WTC11 (cell line): ENCODE measurements at regions not wholly inside any gene's neighbourhood (a gene's known extent, or its start where the extent isn't known, plus 50 kb on each side); places are given as distances from the start of the nearest gene placed in this dataset.

Source experiments
- ATF1 ChIP-seq: sonication (generic); formaldehyde crosslinking; IDR thresholded peaks from 2 replicates; pipeline ENCODE4 v1.8.1; 2023; ENCODE audit warnings: mild to moderate bottlenecking, moderate library complexity, missing genetic modification reagents
- CREM ChIP-seq: sonication (generic); formaldehyde crosslinking; IDR thresholded peaks from 2 replicates; pipeline ENCODE4 v1.8.1; 2022; ENCODE audit warnings: mild to moderate bottlenecking, missing genetic modification reagents, moderate library complexity
- ZNF138 ChIP-seq: sonication (generic); formaldehyde crosslinking; conservative IDR thresholded peaks from 2 replicates; pipeline ENCODE4 v1.8.1; 2022; ENCODE audit warnings: mild to moderate bottlenecking, moderate library complexity, missing genetic modification reagents
- TF ChIP-seq, protein P1 (sequence below): fragments of 200-600 bp; IDR thresholded peaks from 2 replicates; pipeline ENCODE4 v1.8.0; 2022; ENCODE audit warnings: antibody characterized with exemption
- TF ChIP-seq, protein P2 (sequence below): sonication (generic); formaldehyde crosslinking; conservative IDR thresholded peaks from 2 replicates; pipeline ENCODE4 v1.8.1; 2022; ENCODE audit warnings: mild to moderate bottlenecking, missing genetic modification reagents
- TF ChIP-seq, protein P3 (sequence below): sonication (generic); formaldehyde crosslinking; IDR thresholded peaks from 2 replicates; pipeline ENCODE4 v1.8.0; 2023; ENCODE audit warnings: missing genetic modification reagents
- TF ChIP-seq, protein P4 (sequence below): sonication (generic); formaldehyde crosslinking; IDR thresholded peaks from 2 replicates; pipeline ENCODE4 v1.8.1; 2023; ENCODE audit warnings: mild to moderate bottlenecking, moderate library complexity, missing genetic modification reagents

DNA sequence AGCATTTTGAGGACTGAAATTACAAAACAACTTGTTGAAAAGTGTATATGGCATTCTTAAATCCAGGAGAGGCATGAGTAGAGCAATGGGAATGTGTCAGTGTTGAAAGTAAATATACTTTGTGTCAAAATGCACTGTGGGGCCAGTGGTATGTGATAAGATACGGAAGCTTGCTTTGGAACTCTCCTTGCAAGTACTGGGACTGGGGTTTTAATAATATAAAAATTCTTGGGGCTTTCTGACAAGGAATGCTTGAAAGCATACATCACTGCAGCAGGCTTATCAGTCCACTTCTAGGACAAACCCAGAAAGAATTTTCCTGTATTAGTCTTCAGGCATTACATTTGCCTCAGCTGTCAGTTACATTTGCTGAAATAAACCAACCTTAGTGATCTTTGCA is 472.8 kb upstream of the FZD8 start:
- TF ChIP-seq, protein P1, sequence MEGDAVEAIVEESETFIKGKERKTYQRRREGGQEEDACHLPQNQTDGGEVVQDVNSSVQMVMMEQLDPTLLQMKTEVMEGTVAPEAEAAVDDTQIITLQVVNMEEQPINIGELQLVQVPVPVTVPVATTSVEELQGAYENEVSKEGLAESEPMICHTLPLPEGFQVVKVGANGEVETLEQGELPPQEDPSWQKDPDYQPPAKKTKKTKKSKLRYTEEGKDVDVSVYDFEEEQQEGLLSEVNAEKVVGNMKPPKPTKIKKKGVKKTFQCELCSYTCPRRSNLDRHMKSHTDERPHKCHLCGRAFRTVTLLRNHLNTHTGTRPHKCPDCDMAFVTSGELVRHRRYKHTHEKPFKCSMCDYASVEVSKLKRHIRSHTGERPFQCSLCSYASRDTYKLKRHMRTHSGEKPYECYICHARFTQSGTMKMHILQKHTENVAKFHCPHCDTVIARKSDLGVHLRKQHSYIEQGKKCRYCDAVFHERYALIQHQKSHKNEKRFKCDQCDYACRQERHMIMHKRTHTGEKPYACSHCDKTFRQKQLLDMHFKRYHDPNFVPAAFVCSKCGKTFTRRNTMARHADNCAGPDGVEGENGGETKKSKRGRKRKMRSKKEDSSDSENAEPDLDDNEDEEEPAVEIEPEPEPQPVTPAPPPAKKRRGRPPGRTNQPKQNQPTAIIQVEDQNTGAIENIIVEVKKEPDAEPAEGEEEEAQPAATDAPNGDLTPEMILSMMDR = no peak
- TF ChIP-seq, protein P2, sequence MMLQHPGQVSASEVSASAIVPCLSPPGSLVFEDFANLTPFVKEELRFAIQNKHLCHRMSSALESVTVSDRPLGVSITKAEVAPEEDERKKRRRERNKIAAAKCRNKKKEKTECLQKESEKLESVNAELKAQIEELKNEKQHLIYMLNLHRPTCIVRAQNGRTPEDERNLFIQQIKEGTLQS (CRISPR knock-in tag) = no peak
- no peak for TF ChIP-seq ATF1 (CRISPR knock-in tag)
- no peak for TF ChIP-seq CREM (CRISPR knock-in tag)
- TF ChIP-seq, protein P3, sequence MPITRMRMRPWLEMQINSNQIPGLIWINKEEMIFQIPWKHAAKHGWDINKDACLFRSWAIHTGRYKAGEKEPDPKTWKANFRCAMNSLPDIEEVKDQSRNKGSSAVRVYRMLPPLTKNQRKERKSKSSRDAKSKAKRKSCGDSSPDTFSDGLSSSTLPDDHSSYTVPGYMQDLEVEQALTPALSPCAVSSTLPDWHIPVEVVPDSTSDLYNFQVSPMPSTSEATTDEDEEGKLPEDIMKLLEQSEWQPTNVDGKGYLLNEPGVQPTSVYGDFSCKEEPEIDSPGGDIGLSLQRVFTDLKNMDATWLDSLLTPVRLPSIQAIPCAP = no peak
- TF ChIP-seq, protein P4, sequence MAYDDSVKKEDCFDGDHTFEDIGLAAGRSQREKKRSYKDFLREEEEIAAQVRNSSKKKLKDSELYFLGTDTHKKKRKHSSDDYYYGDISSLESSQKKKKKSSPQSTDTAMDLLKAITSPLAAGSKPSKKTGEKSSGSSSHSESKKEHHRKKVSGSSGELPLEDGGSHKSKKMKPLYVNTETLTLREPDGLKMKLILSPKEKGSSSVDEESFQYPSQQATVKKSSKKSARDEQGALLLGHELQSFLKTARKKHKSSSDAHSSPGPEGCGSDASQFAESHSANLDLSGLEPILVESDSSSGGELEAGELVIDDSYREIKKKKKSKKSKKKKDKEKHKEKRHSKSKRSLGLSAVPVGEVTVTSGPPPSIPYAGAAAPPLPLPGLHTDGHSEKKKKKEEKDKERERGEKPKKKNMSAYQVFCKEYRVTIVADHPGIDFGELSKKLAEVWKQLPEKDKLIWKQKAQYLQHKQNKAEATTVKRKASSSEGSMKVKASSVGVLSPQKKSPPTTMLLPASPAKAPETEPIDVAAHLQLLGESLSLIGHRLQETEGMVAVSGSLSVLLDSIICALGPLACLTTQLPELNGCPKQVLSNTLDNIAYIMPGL = no peak
- no peak for TF ChIP-seq ZNF138
